GM20000 (cell line): ENCODE measurements at regions not wholly inside any gene's neighbourhood (a gene's known extent, or its start where the extent isn't known, plus 50 kb on each side); places are given as distances from the start of the nearest gene placed in this dataset.
"Not testable (repeated sequence)": the region's sequence is repeated elsewhere in the genome, so short reads cannot be mapped to it uniquely, and the experiment has no call there.

Experiments
- DNase-seq: peaks from one replicate; pipeline ENCODE4 v3.0.0; 2012; ENCODE audit warnings: low spot score
- TF ChIP-seq, protein P1 (sequence below): IDR thresholded peaks from 2 replicates; pipeline ENCODE4 v1.5.1; 2012; ENCODE audit warnings: mild to moderate bottlenecking, control low read depth; ENCODE audit errors: extremely low read depth, missing control alignments

DNA sequence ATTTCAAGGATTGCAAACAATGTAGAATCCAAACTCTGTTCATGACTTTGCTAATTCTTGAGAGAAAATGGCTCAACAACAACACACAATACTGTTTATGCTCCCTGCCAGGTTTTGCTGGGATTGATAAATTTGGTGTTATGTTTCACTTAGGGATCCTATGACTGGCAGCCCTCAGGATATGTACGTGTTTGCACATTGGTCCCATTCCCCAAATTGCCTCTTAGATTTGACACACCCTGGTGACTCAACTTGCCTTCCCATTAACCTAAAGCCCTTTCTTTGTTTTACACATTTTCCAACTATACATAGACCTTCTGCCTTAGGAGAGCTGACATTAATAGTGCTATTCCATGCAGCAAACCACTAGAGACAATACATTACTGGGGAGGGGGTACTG lies 809.4 kb upstream of the AMELY start:
- DNase-seq, result no peak
- TF ChIP-seq, protein P1, sequence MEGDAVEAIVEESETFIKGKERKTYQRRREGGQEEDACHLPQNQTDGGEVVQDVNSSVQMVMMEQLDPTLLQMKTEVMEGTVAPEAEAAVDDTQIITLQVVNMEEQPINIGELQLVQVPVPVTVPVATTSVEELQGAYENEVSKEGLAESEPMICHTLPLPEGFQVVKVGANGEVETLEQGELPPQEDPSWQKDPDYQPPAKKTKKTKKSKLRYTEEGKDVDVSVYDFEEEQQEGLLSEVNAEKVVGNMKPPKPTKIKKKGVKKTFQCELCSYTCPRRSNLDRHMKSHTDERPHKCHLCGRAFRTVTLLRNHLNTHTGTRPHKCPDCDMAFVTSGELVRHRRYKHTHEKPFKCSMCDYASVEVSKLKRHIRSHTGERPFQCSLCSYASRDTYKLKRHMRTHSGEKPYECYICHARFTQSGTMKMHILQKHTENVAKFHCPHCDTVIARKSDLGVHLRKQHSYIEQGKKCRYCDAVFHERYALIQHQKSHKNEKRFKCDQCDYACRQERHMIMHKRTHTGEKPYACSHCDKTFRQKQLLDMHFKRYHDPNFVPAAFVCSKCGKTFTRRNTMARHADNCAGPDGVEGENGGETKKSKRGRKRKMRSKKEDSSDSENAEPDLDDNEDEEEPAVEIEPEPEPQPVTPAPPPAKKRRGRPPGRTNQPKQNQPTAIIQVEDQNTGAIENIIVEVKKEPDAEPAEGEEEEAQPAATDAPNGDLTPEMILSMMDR, result no peak

DNA sequence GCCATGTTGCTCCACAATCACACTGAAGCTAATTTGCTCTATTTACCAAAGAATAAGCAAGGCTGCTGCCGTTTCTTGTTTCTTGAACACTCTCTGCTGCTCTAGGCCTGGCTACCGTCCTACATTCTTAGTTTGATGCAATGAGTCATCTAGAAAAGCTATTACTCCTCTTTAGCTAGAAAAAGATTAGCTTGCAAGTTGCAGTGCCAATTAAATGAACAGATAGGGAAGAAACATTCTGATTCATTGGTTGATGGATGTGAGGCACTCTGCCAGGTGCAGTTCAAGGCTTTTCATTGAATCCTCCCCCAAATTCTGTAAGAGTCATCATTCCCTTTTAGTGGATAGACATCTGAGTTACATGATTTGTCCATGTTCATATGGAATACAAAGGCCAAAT lies 807.7 kb upstream of the AMELY start:
- TF ChIP-seq, protein P1, result no peak
- no peak for DNase-seq

DNA sequence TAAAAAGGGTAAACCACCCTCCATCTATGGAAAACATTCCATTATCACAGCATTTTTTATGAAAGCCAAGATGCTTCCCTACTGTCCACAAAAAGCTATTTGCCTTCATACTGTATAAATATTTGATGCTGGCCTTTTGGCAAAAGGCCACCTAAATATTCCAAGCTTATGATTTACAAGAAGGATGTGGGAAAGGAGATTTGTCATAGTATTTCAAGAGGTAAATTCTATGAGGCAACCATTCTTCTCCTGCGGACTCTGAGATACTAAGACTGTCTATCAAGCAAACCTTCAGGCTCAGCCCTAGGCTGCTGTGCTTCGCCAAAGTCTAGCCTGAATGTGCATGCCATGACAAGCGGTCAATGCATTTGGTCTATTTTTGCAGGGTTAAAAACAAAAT lies 807.1 kb upstream of the AMELY start:
- TF ChIP-seq, protein P1, result no peak
- no peak for DNase-seq

DNA sequence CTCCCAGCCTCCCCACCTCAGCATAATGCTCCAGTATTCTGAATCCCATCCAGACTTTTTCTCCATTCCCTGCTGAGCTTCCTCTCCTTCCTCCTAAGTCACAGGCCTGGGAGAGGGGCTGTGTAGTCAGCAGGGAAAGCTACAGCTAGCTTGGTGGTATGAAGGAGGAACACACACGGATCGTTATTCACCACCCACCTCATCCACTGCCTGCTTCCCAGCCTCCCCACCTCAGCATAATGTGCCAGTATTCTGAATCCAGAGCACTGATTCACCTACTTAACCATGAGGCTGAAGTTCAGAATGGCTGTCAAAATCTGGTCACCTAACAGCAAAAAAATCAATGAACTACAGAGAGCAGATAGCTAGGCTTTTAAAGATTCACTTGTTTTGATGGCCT lies 806.6 kb upstream of the AMELY start:
- no peak for DNase-seq

DNA sequence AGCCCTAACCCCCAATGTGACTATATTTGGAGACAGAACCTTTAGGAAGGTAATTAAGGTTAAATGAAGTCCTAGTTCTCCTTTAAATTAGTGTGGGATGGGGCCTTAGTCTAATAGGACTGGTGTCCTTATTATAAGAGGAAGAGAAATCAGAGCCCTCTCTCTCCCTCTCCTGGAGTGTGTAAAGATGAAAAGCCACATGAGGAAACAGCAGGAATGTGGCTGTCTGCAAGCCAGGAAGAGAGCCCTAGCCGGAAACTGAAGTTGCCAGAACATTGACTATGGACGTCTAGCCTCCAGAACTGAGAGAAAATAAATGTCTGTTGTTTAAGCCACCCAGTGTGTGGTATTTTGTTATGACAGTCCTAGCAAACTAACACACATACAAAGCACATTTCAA lies 802.9 kb upstream of the AMELY start:
- DNase-seq, result no peak
- TF ChIP-seq, protein P1, result no peak

More for the DNA sequence above, 806.6 kb upstream of the AMELY start:
- TF ChIP-seq, protein P1, result no peak

DNA sequence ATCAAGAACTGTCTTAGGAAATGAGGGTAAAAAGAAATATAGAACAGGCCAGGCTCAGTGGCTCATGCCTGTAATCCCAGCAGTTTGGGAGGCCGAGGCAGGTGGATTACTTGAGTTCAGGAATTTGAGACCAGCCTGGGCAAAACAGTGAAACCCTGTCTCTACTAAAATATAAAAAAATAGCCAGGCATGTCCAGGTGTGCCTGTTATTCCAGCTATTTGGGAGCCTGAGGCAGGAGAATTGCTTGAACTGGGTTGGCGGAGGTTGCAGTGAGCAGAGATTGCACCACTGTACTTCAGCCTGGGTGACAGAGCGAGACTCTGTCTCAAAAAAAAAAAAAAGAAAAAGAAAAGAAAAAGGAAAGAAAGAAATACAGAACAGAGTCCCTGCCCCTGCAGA lies 802.2 kb upstream of the AMELY start:
- not testable (repeated sequence) for DNase-seq

DNA sequence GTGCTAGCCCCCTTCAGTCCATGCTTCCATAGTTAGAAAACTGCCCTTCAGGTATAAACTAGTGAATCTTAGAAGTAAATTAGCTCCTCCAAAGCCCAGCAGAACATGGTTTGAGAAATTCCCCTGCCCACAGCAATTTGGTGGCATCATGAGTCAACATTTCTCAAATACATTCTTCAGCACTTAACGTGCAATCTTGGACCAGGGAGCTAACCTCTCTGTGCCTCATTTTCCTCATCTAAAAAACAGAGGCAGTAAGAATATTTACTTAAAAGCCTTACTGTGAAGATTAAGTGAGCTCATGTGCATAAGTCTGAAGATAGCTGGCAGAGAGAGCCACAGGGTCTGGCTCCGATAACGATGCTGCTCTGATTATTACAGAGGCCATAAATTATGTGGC lies 800.7 kb upstream of the AMELY start:
- DNase-seq, result no peak
- TF ChIP-seq, protein P1, result no peak

DNA sequence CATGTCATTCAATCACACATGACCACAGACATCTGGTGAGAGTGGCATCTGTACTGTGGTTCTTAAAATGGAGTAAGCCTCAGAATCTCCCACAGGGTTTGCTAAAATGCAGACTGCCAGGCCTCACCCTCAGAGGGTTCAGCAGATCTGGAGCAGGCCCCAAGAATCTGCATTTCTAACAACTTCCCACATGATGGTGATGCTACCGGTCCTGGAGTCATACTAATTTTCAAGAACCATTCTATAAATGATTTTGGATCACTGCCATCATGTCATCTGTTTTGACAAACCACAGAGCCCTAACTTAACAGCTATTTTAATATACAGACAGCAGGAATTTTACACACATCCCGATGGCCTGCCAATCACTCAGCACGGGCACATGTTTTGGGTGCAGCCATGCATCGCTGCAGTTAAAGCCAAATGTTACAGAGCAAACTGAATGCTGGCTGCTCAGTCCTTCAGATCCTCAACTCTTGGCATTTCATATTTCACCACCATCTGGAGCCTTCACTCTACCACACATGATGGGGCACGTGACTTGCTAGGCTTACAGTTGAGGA lies 792.1 kb upstream of the AMELY start:
- TF ChIP-seq, protein P1, result no peak
- no peak for DNase-seq
